Epithelial cell of proximal tubule (primary cell): ENCODE measurements at regions not wholly inside any gene's neighbourhood (a gene's known extent, or its start where the extent isn't known, plus 50 kb on each side); places are given as distances from the start of the nearest gene placed in this dataset.

Source experiments
- DNase-seq: peaks from one replicate; pipeline ENCODE4 v3.0.0-alpha.2; 2011; ENCODE audit warnings: low read depth
- H3K4me3 ChIP-seq: 2 replicates; pipeline ENCODE4 v1.5.1; 2011; ENCODE audit warnings: low read depth, mild to moderate bottlenecking, low read length
- TF ChIP-seq, protein P1 (sequence below): conservative IDR thresholded peaks from 2 replicates; pipeline ENCODE4 v1.5.1; 2012; ENCODE audit warnings: low read depth, mild to moderate bottlenecking, low read length

DNA sequence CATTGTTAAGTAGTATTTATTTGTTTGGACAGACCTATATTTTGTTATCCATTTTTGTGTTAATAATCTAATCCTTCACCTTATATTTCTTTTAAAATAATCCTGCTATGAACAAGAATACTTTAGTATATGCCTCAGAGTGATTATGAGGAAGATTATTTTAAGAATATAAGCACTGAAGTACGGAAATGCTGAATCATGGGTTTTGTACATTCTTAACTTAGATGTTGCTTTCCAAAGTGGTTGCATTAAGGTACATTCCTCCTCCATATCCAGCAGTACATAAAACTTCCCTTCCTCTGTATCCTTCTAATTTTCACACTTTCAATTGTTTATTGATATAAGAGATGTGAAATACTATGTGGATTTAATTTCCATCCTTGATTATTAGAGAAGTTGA, 491.4 kb upstream of the GRID2 start:
- TF ChIP-seq, protein P1, sequence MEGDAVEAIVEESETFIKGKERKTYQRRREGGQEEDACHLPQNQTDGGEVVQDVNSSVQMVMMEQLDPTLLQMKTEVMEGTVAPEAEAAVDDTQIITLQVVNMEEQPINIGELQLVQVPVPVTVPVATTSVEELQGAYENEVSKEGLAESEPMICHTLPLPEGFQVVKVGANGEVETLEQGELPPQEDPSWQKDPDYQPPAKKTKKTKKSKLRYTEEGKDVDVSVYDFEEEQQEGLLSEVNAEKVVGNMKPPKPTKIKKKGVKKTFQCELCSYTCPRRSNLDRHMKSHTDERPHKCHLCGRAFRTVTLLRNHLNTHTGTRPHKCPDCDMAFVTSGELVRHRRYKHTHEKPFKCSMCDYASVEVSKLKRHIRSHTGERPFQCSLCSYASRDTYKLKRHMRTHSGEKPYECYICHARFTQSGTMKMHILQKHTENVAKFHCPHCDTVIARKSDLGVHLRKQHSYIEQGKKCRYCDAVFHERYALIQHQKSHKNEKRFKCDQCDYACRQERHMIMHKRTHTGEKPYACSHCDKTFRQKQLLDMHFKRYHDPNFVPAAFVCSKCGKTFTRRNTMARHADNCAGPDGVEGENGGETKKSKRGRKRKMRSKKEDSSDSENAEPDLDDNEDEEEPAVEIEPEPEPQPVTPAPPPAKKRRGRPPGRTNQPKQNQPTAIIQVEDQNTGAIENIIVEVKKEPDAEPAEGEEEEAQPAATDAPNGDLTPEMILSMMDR: no peak
- no peak for DNase-seq
- no peak overlapping the region for H3K4me3 ChIP-seq

DNA sequence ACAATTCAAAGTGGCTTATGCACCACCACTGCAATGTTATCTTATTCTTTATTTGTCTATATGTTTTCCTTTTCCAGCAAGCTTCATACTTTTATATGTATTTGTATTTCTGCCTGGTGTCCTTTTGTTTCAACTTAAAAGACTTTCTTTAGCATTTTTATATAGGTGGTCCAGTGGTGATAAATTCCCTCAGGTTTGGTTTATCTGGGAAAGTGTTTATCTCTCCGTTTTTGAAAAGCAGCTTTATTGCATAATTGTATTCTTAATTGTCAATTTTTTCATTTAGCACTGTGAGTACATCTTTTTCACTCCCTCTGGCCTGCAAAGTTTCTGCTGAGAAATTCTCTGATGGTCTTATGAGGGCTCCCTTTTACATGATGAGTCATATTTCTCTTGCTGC, 479.0 kb upstream of the GRID2 start:
- TF ChIP-seq, protein P1: no peak
- no peak overlapping the region for H3K4me3 ChIP-seq
- no peak for DNase-seq

DNA sequence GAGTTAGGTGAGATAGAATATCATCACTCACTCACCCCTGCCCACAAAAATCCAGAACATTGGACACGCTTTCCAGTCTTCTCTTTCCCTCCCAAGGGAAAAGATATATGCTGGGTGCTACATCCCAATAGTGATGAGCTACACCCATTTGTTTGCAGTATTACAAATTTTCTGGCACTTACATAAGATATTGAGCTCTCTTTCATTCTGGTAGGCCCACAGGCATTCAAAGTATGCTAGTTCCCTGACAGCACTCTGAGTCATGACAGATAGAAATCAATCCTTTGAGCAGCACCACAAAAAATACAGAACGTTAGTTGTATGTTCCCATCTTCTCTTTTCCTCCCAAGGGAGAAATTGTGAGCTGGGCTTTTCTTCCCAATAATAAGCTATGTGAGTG, 477.6 kb upstream of the GRID2 start:
- DNase-seq: no peak
- TF ChIP-seq, protein P1: no peak
- no peak overlapping the region for H3K4me3 ChIP-seq

DNA sequence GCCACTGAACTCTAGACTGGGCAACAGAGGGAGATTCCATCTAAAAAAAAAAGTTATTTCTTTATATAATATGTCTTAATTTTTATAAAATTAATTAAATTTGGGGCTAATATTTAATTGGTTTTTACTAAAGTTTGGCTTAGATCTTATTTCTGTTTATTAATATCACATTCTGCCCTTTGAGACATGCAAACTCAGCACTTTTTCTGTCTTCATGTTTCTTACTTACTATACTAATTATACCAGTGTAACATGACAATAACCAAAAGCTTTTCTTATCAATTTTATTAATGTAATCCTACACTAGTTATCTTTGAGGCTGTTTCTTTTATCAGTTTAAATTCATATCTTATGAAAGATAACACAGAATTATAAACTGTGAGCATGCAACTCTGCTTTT, 475.9 kb upstream of the GRID2 start:
- H3K4me3 ChIP-seq: no peak overlapping the region
- TF ChIP-seq, protein P1: no peak
- no peak for DNase-seq

DNA sequence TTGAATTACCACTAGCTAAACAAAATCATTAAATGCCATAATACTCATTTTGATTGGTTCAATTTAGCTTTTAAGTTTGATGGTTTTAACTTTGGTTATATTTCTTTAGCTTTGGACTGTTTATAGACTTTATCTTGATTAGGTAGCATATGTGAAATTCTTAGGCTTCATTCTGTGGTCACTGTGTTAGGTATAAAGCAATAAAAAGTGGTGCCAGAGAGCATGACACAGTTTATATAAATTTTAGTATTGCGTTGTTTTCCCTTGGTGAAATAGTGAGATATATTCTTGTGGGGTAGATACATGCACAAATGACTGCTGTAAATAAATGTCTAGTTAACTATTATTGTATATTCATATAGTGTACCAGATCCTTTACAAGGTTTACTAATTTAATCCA, 474.2 kb upstream of the GRID2 start:
- no peak for DNase-seq
- TF ChIP-seq, protein P1: no peak
- H3K4me3 ChIP-seq: no peak overlapping the region

DNA sequence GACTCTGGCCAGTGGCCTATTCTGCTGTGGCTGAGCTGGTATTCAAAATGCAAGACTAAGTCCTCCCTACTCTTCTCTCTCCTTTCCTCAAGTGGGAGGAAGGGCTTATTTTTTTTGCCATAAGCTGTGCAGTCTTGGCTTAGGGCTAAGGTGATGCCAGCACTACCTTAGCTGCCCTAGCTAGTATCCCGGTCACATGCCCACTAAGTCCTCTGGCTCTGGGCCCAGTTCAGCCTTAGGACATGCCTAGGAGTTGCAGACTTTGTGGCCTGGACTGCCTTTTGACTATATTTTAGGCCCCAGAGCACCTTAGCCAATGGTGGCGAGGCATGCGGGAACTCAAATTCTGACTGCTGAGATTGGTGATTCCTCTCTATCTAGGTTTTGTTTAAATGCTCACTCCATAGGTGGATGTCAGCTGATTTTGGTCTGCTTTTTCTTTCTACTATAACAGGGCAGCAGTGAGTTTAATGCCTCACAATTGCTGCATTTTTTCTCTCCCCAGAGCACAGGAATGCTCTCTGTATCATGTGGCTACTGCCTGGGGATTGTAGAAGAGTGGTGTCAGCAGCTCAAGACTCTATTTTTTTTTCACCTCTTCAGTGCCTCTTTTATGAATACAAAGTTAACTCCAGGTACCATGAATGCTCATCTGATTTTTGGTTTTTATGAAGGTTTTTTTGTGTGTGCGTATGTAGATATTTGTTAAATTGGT, 472.9 kb upstream of the GRID2 start:
- TF ChIP-seq, protein P1: no peak
- DNase-seq: no peak
- no peak overlapping the region for H3K4me3 ChIP-seq

DNA sequence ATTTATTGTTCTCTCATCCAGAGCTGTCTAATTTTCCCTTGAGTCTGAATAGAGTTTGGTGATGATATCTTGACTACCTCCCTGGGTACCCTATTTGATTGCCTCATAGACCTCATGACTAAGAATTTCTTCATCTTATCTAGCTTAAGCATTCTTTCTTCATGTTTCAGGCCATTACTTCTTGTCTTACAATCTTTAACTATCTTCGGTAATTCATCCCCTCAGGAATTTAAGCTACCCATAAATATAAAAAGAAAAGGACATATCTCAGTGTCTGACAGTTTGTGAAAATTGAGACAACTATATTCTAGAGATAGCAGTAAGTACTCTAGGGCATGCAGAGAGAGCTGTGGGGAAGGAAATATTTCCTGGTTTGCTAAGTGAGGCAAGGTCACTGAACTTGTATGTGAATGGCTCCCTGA, 466.1 kb upstream of the GRID2 start:
- no peak overlapping the region for H3K4me3 ChIP-seq
- peak; percentile 47 for DNase-seq
- TF ChIP-seq, protein P1: no peak
